GM12891 (cell line): ENCODE measurements at regions not wholly inside any gene's neighbourhood (a gene's known extent, or its start where the extent isn't known, plus 50 kb on each side); places are given as distances from the start of the nearest gene placed in this dataset.

ENCODE experiments used
- DNase-seq: peaks from one replicate; pipeline ENCODE4 v3.0.0; 2011; ENCODE audit warnings: low spot score; ENCODE audit not compliant: insufficient read length
- FAIRE-seq: peaks from 2 replicates; lab custom pipeline; 2011; peaks lifted over from hg19 to GRCh38; lab: Jason Lieb, UNC
- PAX5 ChIP-seq: IDR thresholded peaks from 2 replicates; pipeline ENCODE4 v1.6.1; 2011; ENCODE audit warnings: low read length, moderate library complexity, mild to moderate bottlenecking; ENCODE audit not compliant: insufficient read depth, severe bottlenecking
- POLR2A ChIP-seq: IDR thresholded peaks from 2 replicates; pipeline ENCODE4 v1.6.1; 2011; ENCODE audit warnings: low read depth, low read length, control low read depth
- POLR2AphosphoS5 ChIP-seq: IDR thresholded peaks from 2 replicates; pipeline ENCODE4 v1.6.1; 2011; ENCODE audit warnings: low read depth, low read length, control low read depth
- POU2F2 ChIP-seq: IDR thresholded peaks from 2 replicates; pipeline ENCODE4 v1.6.1; 2011; ENCODE audit warnings: low read depth, mild to moderate bottlenecking, control low read depth, low read length, moderate library complexity
- SPI1 ChIP-seq: IDR thresholded peaks from 2 replicates; pipeline ENCODE4 v1.6.1; 2011; ENCODE audit warnings: low read depth, low read length, control low read depth
- TAF1 ChIP-seq: IDR thresholded peaks from 2 replicates; pipeline ENCODE4 v1.6.1; 2011; ENCODE audit warnings: low read depth, low read length, control low read depth

DNA sequence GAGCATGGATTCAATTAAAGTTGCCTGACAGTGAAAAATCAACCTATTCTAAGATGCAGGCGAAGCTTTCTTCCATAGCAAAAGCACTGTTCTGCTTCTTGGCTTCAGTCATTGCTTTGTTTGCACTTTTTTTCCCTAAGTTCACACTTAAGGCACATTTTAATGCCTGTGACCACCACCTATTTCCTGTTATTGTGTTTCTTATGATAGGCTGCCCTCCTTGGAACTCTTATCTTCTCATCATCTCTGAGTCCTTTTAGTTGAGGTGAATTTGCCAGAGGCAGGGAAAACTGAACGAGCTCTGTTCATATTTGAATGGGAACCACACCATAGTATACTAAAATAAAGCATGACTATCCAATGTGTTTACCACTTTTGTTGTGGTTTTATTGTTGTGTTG is 119.8 kb downstream of the SPCS3 start:
- FAIRE-seq, result no peak
- DNase-seq, result no peak
- no peak for TF ChIP-seq POLR2A
- no peak for TF ChIP-seq PAX5
- TF ChIP-seq SPI1, result no peak

DNA sequence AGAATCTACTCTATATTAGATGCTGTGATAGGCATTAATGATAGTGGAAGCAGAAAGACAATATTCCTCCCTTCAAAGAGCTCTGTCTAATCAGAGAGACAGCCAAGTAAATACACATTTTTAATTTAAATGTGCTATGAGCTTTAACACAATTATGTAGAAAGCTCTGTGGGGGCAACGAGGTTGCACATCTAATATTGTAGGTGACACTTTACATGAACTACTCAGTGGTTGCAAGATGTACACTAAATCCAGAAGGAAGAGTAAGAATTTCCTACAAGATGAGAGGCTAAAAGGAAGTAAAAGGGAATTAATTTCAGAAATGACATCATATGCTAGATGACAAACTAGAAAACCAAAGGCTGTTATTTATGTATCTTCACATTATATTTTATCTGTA is 120.9 kb downstream of the SPCS3 start:
- TF ChIP-seq POLR2AphosphoS5 (no peak), POLR2A (no peak)
- FAIRE-seq (no peak), DNase-seq (no peak)

DNA sequence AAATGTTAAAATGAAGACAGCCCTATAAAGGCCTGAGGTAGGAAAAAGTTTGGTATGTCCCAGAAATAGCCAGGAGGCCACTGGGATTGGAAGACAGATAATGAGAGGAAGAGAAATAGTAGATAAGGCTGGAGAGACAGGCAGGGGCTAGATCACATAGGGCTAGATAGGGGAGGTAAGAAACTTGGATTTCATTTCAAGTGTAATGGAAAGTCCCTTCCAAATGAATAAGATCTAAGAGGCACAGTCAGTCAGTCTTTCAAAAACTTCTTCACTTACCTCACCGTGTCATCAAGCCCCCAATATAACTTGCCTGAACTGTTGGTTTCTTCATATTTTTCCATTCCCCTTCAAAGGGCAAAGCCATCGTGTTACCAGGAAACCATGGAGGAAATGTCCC is 121.8 kb downstream of the SPCS3 start:
- DNase-seq, result no peak
- FAIRE-seq, result no peak
- TF ChIP-seq POLR2A, result no peak
- TF ChIP-seq TAF1, result no peak
- no peak for TF ChIP-seq PAX5
- TF ChIP-seq POU2F2, result no peak
- no peak for TF ChIP-seq SPI1
- no peak for TF ChIP-seq POLR2AphosphoS5

DNA sequence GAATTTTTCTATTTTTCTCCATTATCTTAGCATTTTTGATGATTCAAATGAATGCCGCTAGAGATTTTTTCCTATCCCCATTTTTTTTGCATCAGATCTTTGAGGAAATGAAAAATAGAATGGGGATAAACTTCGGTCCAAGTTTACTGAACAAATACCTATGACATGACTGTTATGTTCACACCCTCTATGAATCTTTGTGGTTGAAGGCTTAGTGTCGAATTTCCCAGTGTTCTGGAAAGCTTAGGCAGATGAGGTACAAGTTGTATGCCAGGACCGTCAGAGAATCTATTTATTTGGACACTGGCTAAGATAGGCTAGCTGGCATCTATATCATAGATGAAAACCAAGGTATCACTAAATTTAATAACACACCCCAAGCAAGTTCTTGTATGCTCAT is 123.4 kb downstream of the SPCS3 start:
- no peak for FAIRE-seq
- TF ChIP-seq POLR2AphosphoS5, result no peak
- TF ChIP-seq SPI1, result no peak
- TF ChIP-seq POU2F2, result no peak
- no peak for TF ChIP-seq PAX5
- DNase-seq, result no peak

DNA sequence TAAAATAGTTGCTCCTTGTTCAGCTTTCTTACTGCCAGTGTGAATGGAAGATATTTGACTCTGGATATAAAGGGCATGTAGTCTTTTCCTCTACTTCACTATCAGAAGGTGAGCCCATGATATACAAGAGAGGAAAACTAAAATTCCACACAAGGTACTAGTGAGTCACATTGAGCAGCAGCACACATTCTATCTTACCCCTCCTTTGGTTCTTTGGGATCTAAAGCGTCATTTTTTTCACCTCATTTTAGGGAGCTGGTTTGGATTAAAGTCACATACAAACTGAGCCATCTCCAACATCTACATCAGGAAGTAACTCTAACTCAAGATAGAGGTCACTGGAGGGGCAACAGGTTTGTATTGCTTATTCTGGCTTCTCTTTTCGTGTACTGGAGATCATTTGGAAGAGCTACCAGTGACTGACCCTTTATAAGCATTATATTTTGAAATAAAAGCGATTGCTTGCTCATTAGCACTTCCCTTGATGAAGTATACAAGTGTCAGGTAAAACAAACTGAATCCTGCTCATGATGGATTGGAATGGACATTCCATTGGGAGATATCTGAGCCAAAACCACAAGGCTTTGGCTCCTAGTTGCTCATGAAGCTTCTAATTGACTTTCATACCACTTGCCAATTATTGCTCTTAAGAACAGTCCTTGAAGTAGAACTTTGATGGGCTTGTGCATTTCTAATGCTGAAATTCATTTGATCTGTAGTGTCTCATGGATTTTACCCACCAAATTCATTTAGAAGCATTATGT is 124.1 kb downstream of the SPCS3 start:
- FAIRE-seq (no peak), DNase-seq (no peak)
- TF ChIP-seq POU2F2 (no peak), POLR2A (no peak), TAF1 (no peak), POLR2AphosphoS5 (no peak), SPI1 (no peak), PAX5 (no peak)

DNA sequence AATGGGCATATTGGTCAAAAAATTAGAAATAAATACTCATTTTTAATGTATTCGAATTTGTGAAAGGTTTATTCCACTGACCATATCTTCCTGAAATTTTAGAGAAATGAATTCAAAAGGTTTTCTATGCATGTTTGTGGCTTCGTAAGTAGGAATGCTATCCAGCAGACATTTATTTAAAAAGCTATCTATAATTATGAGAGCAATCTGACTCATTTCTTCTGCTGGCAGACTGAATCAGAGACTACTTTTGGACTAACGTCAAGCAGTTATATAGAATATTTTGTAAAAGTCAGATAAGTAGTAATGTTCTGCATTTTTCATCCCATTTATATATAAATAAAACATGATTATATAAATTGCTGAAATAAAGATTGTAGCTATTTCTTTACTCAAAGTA is 125.0 kb downstream of the SPCS3 start:
- TF ChIP-seq POLR2A (no peak), PAX5 (no peak), POLR2AphosphoS5 (no peak), SPI1 (no peak), POU2F2 (no peak), TAF1 (no peak)
- no peak for FAIRE-seq
- no peak for DNase-seq

DNA sequence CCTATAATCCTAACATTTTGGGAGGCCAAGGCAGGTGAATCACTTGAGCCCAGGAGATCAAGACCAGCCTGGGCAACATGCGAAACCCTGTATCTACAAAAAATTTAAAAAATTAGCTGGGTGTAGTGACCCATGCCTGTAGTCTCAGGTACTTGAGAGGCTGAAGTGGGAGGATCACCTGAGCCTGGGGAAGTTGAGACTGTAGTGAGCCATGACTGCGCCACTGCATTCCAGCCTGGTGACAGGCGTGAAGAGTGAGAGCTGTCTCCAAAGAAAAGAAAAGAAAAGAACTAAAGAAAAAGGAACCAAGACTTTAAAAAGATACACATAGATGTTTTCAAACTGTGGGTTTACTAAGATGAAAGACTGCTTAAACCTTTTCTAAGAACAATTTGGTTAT is 129.0 kb downstream of the SPCS3 start:
- no peak for FAIRE-seq
- no peak for DNase-seq
- no peak for TF ChIP-seq POLR2AphosphoS5
- TF ChIP-seq POLR2A, result no peak
- no peak for TF ChIP-seq TAF1
- TF ChIP-seq PAX5, result no peak
- no peak for TF ChIP-seq POU2F2
- no peak for TF ChIP-seq SPI1

DNA sequence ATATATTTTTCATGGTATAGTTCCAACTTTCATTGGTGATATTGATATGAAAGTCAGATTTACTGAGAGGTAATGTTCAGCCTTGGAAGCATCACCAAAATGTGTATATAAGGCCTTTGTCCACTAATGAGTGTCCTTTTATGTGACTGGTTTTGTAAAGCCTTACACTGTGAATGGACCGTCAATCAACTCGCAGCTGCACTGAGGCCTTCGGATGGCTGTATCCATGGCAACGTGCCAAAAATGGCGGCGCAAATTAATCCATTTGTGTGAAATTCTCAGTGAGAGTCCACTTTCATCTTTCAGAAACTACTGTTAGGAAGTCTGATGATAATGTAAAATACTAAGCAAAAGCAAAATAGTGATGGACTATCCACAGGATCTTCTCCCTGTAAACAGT is 131.7 kb downstream of the SPCS3 start:
- DNase-seq (no peak), FAIRE-seq (no peak)
- TF ChIP-seq POU2F2 (no peak), TAF1 (no peak), POLR2A (no peak), POLR2AphosphoS5 (no peak), SPI1 (no peak), PAX5 (no peak)

DNA sequence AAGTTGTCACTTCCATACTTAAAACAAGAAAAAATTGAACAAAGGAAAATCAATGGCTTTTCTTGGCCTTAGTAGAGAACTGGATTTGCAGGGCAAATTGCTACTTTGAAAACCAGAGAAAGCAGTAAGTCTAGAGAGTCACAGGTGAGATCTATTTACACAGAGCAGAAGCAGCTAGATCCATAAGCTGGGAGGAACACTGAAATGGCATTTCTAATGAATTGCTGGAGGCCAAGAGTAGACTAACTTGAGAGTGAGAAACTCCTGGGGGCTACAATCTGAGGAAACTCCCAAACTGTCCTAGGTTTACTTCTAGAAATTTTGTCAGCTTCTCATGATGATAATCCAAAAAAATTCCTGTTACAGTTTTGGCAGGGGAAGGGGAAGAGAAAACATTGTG is 133.3 kb downstream of the SPCS3 start:
- DNase-seq, result no peak
- FAIRE-seq, result no peak
- TF ChIP-seq SPI1, result no peak
- no peak for TF ChIP-seq POLR2A
- no peak for TF ChIP-seq POU2F2
- no peak for TF ChIP-seq PAX5
- no peak for TF ChIP-seq POLR2AphosphoS5
- no peak for TF ChIP-seq TAF1

DNA sequence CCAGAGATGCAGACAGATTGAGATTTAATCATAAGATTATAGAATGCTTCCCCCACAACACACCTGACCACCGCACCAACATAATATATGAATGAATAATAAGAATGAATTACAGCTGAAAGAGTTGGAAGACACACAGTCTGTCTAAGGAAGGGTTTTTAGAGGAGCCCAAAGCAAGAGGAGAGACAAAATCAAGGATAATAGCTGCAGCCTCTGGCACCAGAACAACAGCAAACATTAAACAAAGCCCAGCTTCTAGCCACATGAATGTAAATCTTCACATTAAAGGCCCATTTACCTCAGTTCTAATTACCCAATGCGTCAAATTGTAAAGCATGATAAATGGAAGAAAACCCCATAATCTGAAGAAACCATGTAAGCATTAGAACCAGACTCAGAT is 133.9 kb downstream of the SPCS3 start:
- FAIRE-seq, result no peak
- DNase-seq, result no peak

More for the DNA sequence above, 133.9 kb downstream of the SPCS3 start:
- TF ChIP-seq POLR2A (no peak), PAX5 (no peak), TAF1 (no peak)
